HG03354 (cell line): ENCODE measurements at regions not wholly inside any gene's neighbourhood (a gene's known extent, or its start where the extent isn't known, plus 50 kb on each side); places are given as distances from the start of the nearest gene placed in this dataset.

Source experiments
- ATAC-seq: cut with Tn5 transposase; IDR thresholded peaks from one replicate; pipeline ENCODE4 v1.9.1; 2021; ENCODE audit warnings: mild to moderate bottlenecking; ENCODE audit not compliant: unreplicated experiment, poor library complexity, severe bottlenecking

DNA sequence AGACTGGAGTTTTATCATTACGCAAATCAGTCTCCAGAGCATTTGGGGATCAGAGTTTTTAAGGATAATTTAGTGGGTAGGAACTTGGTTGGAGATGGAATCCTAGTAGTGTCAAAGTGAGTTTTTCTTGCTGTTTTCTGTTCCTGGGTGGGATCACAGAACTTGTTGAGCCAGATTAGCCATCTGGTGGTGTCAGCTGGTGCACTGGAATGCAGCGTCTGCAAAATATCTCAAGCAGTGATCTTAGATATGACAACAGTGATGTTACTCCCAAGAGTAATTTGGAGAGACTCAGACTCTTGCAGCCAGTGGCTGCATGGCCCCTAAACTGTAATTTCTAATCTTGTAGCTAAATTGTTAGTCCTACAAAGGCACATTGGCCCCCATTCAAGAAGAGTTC, 1257.8 kb downstream of the MAT2B start:
- ATAC-seq: no peak

DNA sequence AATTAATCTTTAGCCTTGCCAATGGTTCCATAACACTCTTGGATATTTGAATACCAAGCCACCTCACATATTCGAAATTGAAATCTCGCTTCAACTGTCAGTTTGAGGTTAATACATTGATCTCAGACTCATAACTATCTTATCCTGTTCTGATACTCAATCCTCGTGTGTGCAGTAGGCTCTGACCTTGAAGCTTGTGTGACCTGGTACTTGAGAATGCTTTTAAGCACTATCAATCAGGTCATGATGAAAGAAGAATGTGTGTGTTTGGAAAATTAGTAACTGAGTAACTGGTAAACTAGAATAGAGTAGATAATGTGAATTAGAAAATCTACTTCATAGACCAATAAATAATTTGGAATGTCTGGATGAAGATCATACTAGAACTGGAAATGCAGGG, 1266.7 kb downstream of the MAT2B start:
- ATAC-seq: no peak

GRCh38 chr5:164784230-164784629, 1278.8 kb downstream of the MAT2B start:
- no peak for ATAC-seq

- ATAC-seq: no peak
Observed at GRCh38 chr5:164798110-164798509, 1292.7 kb downstream of the MAT2B start.

DNA sequence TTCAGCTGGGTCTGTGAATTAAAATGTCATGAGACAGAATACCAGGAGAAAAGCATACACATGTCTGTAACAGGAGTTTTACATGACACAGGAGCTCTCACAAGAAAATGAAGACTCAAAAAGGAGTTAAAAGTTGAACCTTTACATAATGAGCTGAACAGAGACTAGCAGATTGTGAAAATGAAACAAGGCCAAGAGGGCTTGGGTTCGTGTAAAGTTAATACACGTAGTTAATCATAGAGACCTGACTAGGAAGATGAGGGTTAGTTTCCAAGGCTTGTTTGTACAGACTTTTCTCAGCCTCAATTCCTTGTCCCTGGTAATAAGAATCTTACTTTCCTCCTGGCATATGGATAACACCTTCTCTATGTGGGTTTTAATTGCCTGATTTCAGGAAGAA, 1294.0 kb downstream of the MAT2B start:
- ATAC-seq: no peak

DNA sequence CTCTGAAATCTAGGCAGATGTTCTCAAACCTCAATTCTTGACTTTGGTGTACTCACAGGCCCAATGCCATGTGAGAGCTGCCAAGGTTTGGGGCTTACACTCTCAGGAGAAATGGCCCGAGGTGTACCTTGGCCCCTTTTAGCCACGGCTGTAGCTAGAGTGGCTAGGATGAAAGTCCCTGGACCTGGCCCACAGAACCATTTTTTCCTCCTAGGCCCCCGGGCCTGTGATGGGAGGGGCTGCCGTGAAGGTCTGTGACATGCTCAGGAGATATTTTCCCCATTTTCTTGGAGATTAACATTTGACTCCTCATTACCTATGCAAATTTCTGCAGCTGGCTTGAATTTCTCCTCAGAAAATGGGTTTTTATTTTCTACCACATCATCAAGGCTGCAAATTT, 1296.5 kb downstream of the MAT2B start:
- ATAC-seq: no peak

GRCh38 chr5:164809821-164810220, 1304.4 kb downstream of the MAT2B start:
- peak; percentile 85 for ATAC-seq

- no peak for ATAC-seq
Observed at GRCh38 chr5:164818445-164818844, 1313.0 kb downstream of the MAT2B start.

DNA sequence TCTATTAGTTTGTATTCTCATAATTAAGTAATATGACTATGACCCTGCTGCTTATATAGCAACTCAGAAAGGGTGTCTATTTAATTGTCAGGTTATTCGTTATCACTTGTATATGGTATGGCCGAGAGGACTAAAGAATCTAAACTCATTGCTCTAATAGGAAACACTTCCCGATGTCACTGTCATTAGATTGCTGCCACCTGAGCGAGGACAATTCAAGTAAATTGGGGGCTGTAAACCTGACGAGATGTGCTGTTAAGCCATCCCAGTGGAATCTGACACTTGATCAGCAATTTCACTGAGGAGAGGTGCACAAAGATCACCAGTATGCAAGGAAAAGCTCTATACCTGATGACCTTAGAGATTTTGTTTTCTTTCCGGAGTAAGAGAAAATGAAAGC, 1319.3 kb downstream of the MAT2B start:
- ATAC-seq: no peak

- no peak for ATAC-seq
Observed at GRCh38 chr5:164832516-164832915, 1327.1 kb downstream of the MAT2B start.

DNA sequence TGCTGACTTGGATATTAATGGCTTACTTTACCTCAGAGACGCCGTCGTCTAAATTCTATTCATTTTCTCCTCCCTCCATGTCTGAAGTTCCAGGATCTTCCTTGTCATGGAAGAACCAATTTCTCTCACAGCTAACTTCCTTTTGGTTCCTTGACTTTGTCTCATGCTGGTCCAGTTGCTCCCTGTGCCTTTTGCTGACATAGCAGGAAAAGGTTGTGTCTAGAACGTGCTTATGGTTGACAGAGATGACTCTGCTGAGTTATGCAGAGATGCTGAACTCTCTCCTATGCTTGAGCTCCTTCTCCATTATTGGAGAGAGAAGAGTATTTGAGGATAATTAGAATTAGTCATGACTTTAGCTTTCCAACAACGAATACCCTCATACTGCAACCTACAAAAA, 1338.9 kb downstream of the MAT2B start:
- ATAC-seq: no peak

DNA sequence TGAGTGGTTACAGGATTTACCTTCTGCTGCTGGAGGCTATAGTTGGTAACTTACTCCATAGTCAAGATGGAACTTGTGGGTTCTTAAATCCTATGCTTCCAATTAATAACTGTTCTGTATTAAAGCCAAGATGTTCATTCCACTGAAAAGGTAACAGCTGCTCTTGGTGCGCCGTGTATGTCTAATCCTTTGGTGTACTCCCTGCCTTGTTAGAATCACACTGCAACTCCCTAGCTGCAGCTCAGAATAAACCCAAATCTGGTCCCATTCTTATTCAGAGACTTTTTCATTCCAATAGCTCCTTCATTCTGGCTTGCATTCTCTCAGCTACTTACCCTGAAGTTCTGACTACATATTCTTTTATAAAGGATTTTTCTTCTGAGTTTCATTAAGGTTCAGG, 1355.5 kb downstream of the MAT2B start:
- ATAC-seq: no peak

GRCh38 chr5:164861610-164862009, 1356.2 kb downstream of the MAT2B start:
- no peak for ATAC-seq

GRCh38 chr5:164868761-164869160, 1363.3 kb downstream of the MAT2B start:
- peak; percentile 52 for ATAC-seq

DNA sequence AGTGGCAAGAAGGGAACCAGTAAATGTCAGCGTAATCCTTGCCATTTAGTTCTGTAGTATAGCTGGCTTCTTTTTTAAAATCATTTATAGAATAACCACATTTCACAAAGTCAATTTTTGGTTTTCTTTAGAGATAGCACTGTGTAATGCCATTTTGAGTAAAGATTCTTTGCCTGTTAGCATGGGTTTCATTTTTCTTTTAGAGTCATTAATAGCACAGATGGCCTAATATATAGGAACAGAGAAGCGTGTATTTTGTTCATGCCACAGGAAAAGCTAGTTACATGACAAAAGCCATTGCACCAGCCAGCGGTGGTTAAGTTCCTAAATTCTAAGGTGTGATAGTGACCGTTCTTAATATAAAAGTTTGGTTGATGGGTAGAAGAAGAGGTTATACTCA, 1363.9 kb downstream of the MAT2B start:
- ATAC-seq: peak; percentile 15

GRCh38 chr5:164876793-164877192, 1371.4 kb downstream of the MAT2B start:
- ATAC-seq: no peak

GRCh38 chr5:164881442-164881841, 1376.0 kb downstream of the MAT2B start:
- no peak for ATAC-seq

DNA sequence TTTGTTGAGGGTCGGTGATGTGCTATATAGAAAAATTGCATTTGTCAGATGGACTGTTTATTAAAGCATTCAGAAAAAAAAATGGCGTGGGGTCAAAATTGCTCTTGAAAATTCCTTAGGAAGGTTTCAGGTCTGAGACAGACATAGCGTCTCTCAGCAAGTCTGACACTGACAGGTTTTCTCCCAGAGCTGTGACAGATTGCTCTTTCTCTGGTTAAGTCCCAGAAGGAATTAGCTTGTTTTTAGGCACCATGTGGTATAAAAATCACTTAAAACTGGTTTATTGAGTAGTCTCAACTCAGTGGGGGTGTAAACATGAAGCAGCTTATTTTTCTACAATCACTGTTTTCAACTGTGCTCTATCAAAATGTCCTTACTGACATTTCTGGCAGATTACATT, 1379.8 kb downstream of the MAT2B start:
- no peak for ATAC-seq

DNA sequence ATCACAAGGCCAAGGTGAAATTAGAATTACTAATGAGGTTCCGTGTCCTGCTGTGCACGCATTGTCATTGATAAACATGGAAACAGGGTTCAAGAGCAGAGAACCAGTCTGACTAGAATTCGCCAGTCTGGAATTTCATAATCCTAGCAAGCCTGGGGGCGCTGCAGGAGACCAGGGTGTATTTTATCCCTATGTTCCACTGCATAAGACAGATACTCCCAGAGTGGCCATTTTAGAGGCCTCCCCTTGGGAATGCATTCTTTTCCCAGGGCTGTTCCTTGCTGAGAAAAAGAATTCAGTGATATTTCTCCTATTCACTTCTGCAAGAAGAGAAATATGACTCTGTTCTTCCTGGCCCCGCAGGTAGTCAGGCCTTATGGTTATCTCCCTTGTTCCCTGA, 1387.7 kb downstream of the MAT2B start:
- no peak for ATAC-seq

GRCh38 chr5:164898705-164899104, 1393.3 kb downstream of the MAT2B start:
- no peak for ATAC-seq

GRCh38 chr5:164909673-164910072, 1404.3 kb downstream of the MAT2B start:
- ATAC-seq: no peak

GRCh38 chr5:164921722-164922121, 1416.3 kb downstream of the MAT2B start:
- no peak for ATAC-seq

- no peak for ATAC-seq
Observed at GRCh38 chr5:164934039-164934438, 1428.6 kb downstream of the MAT2B start.
